Naive thymus-derived CD4-positive, alpha-beta T cell (primary cell): ENCODE measurements at regions not wholly inside any gene's neighbourhood (a gene's known extent, or its start where the extent isn't known, plus 50 kb on each side); places are given as distances from the start of the nearest gene placed in this dataset.

Source experiments
- ATAC-seq: fragments of 150-1000 bp; cut with Tn5 transposase; 2 replicates; pipeline ENCODE4 v1.10.0; 2021; ENCODE audit warnings: mild to moderate bottlenecking, moderate library complexity
- CTCF ChIA-PET: fragments of 350-600 bp; sonication (Branson Sonifier 250); formaldehyde crosslinking; loops from one replicate; lab custom pipeline; 2021; ENCODE audit warnings: antibody characterized with exemption; lab: Charles Lee
- POLR2A ChIA-PET: fragments of 350-600 bp; sonication (Branson Sonifier 250); formaldehyde crosslinking; loops from one replicate; lab custom pipeline; 2021; ENCODE audit warnings: antibody characterized with exemption, inconsistent platforms; lab: Charles Lee
- DNase-seq, 9 donors: peaks; one replicate each; pipeline versions ENCODE4 v3.0.0 to v3.0.0-alpha.2; 2020 to 2022; ENCODE audit warnings: mixed read lengths in 1 of 9
- H3K27ac ChIP-seq: one replicate; pipeline ENCODE4 v1.7.0; 2013; ENCODE audit warnings: mild to moderate bottlenecking, low read depth, low read length, moderate library complexity
- H3K27me3 ChIP-seq, 2 donors: one replicate each; pipeline ENCODE4 v1.7.0; 2013; ENCODE audit warnings: low read length in 2 of 2, mild to moderate bottlenecking in 2 of 2, moderate library complexity in 2 of 2; ENCODE audit not compliant: control insufficient read depth in 2 of 2, insufficient read depth in 2 of 2
- H3K36me3 ChIP-seq, 3 experiments: 1 replicate in 2 of 3; 2 replicates in 1 of 3; pipeline ENCODE4 v1.7.0; 2013; ENCODE audit warnings: low read length in 3 of 3, mild to moderate bottlenecking in 3 of 3, moderate library complexity in 1 of 3; ENCODE audit not compliant: insufficient read depth in 3 of 3, control insufficient read depth in 2 of 3
- H3K4me1 ChIP-seq, 2 donors: one replicate each; pipeline ENCODE4 v1.7.0; 2013; ENCODE audit warnings: low read length in 2 of 2, mild to moderate bottlenecking in 2 of 2, moderate library complexity in 1 of 2; ENCODE audit not compliant: control insufficient read depth in 2 of 2, insufficient read depth in 2 of 2
- H3K4me3 ChIP-seq: 2 replicates; pipeline ENCODE4 v1.7.0; 2013; ENCODE audit warnings: mild to moderate bottlenecking, low read length
- H3K9me3 ChIP-seq, 3 experiments: 1 replicate in 2 of 3; 2 replicates in 1 of 3; pipeline ENCODE4 v1.7.0; 2013; ENCODE audit warnings: low read length in 3 of 3; ENCODE audit not compliant: control insufficient read depth in 2 of 3
- H3K27ac Mint-ChIP-seq, 9 donors: one replicate each; pipeline ENCODE4 v1.8.0; 2020 to 2022; ENCODE audit warnings: mixed read lengths in 9 of 9, mild to moderate bottlenecking in 8 of 9, moderate library complexity in 5 of 9, inconsistent platforms in 2 of 9
- H3K27me3 Mint-ChIP-seq, 5 donors: one replicate each; pipeline ENCODE4 v1.8.0; 2021 to 2022; ENCODE audit warnings: mixed read lengths in 5 of 5, mild to moderate bottlenecking in 1 of 5
- H3K36me3 Mint-ChIP-seq, 5 donors: one replicate each; pipeline ENCODE4 v1.8.0; 2020 to 2022; ENCODE audit warnings: mixed read lengths in 5 of 5, mild to moderate bottlenecking in 3 of 5, inconsistent platforms in 1 of 5
- H3K4me1 Mint-ChIP-seq, 7 donors: one replicate each; pipeline ENCODE4 v1.8.0; 2020 to 2022; ENCODE audit warnings: mixed read lengths in 7 of 7, mild to moderate bottlenecking in 3 of 7, inconsistent platforms in 1 of 7
- H3K4me3 Mint-ChIP-seq, 10 donors: one replicate each; pipeline ENCODE4 v1.8.0; 2020 to 2022; ENCODE audit warnings: mild to moderate bottlenecking in 10 of 10, mixed read lengths in 10 of 10, moderate library complexity in 6 of 10, inconsistent platforms in 2 of 10
- H3K9me3 Mint-ChIP-seq, 11 donors: one replicate each; pipeline ENCODE4 v1.8.0; 2020 to 2022; ENCODE audit warnings: mixed read lengths in 11 of 11, mild to moderate bottlenecking in 4 of 11, inconsistent platforms in 1 of 11, moderate library complexity in 1 of 11
- intact Hi-C, 2 donors: fragments of 100-400 bp; cut with micrococcal nuclease; formaldehyde crosslinking; loops; one replicate each; pipeline ENCODE4 v1.15.1; 2023

DNA sequence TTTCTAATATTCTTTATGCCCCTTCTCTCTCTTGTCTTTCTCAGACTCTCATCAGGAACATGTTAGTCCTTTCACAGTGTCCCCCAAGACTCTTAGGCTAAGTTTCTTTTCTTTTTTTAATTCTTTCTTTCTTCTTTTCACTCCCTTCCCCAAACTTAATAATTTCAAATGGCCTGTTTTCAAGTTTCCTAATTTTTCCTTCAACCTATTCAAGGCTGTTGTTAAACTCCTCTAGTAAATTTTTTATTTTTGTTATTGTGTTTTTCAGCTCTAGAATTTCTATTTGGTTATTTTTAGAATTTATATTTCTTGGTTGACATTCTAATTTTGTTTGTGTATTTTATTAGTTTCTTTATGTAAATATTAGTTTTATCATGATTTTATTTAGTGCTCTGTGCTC lies 236.6 kb upstream of the GYPC start:
- no peak overlapping the region for H3K4me3 Mint-ChIP-seq
- CTCF ChIA-PET, result no interaction called here

DNA sequence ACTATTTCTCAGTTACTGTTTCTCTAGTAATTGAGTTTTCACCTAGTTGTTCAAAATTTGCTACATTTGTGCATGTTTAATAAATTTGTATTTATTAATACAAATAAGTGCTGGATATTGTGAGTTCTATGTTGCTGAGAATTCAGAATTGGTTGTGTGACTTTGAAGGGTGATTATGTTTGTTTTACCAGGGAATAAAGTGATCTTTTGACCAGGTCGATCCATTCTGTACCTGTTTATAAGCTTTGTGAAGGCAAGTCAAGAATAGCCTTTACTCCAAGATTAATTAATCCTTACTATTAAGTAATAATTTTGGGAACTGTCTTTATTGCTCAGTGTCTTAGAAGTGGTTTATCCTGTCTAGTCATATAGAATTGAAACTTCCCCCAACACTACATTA lies 230.0 kb upstream of the GYPC start:
- H3K4me1 Mint-ChIP-seq, result no peaks in the 10 kb centered on the region
- no peak for DNase-seq
- H3K4me1 ChIP-seq, result no peaks in the 10 kb centered on the region
- intact Hi-C loops, result no loop called here
- ATAC-seq, result no peak
- H3K4me3 ChIP-seq, result no peak overlapping the region
- no peaks in the 10 kb centered on the region for H3K36me3 ChIP-seq
- peaks cover 0 to 8% (median 0%) of the 10 kb centered on the region in 5 donors for H3K36me3 Mint-ChIP-seq
- CTCF ChIA-PET, result no interaction called here
- no peak overlapping the region for H3K27ac Mint-ChIP-seq
- H3K9me3 ChIP-seq, result peaks cover 0 to 5% (median 0%) of the 10 kb centered on the region in 3 experiments
- H3K27me3 ChIP-seq, result no peaks in the 10 kb centered on the region
- no peak overlapping the region for H3K4me3 Mint-ChIP-seq
- peaks cover 3 to 27% (median 11%) of the 10 kb centered on the region in 5 donors for H3K27me3 Mint-ChIP-seq
- POLR2A ChIA-PET, result no interaction called here
- H3K27ac ChIP-seq, result no peak overlapping the region
- H3K9me3 Mint-ChIP-seq, result peaks cover 0 to 12% (median 4%) of the 10 kb centered on the region in 11 donors

More for the DNA sequence above, 236.6 kb upstream of the GYPC start:
- Mint-ChIP-seq H3K27ac (no peak overlapping the region), H3K27me3 (peaks cover 6 to 9% (median 9%) of the 10 kb centered on the region in 5 donors), H3K4me1 (peaks cover 0 to 2% (median 0%) of the 10 kb centered on the region in 7 donors), H3K36me3 (peaks cover 0 to 14% (median 0%) of the 10 kb centered on the region in 5 donors), H3K9me3 (peaks cover 0 to 49% (median 18%) of the 10 kb centered on the region in 11 donors)
- Histone ChIP-seq H3K27me3 (no peaks in the 10 kb centered on the region), H3K4me3 (no peak overlapping the region), H3K36me3 (no peaks in the 10 kb centered on the region), H3K27ac (no peak overlapping the region), H3K4me1 (no peaks in the 10 kb centered on the region), H3K9me3 (peaks cover 0 to 12% (median 2%) of the 10 kb centered on the region in 3 experiments)
- DNase-seq (no peak), ATAC-seq (no peak)
- POLR2A ChIA-PET, result interaction anchor here (0.7 kb wide), 1 partner anchor 8 kb away, joined by 4 read pairs; no protein-coding TSS in a partner anchor
- intact Hi-C loops, result no loop called here

DNA sequence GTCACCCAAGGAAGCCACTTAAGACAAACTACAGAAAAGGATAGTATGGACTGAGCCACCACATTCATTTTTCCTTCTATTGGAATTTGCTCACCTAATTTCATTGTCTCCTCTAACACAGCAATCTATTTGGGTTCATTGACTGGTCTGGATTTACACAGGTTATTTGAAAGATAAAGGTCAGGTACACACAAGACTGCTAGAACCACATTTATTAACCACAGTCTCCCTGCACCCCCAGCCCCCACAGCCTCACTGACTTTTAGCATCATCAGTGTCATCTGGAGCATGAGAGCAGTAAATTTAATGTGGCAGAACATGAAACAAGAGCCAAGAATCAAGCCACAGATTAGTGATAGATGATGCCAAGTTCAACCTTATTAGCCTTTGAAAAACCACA lies 226.9 kb upstream of the GYPC start:
- ChIA-PET POLR2A (no interaction called here), CTCF (no interaction called here)
- H3K36me3 ChIP-seq, result no peaks in the 10 kb centered on the region
- no peak overlapping the region for H3K4me3 ChIP-seq
- Mint-ChIP-seq H3K27me3 (peaks cover 3 to 35% (median 5%) of the 10 kb centered on the region in 5 donors), H3K36me3 (no peaks in the 10 kb centered on the region), H3K4me3 (no peak overlapping the region), H3K27ac (no peak overlapping the region), H3K4me1 (no peaks in the 10 kb centered on the region), H3K9me3 (peaks cover 0 to 2% (median 0%) of the 10 kb centered on the region in 11 donors)
- H3K27me3 ChIP-seq, result no peaks in the 10 kb centered on the region
- no peak for DNase-seq
- no peaks in the 10 kb centered on the region for H3K4me1 ChIP-seq
- H3K9me3 ChIP-seq, result peaks cover 0 to 2% (median 0%) of the 10 kb centered on the region in 3 experiments
- ATAC-seq, result no peak
- intact Hi-C loops, result no loop called here
- no peak overlapping the region for H3K27ac ChIP-seq

DNA sequence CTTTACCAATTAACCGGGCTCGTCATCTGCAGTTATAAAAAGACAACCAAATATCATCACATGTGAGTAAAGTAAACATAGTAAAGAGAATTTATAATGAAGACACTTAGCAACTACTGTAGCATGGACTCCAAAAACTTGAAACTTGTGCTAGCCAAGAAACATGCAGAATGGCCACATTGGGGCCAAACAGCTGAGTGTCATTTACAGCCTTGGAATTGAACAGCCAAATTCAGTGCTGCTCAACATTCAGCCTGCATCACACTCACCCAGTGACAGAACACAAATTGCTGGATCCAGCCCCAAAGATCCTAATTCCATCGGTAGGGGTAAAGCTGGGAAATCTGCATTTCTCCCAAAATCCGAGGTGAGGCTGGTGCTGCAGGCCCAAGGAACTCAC lies 224.8 kb upstream of the GYPC start:
- Mint-ChIP-seq H3K36me3 (no peaks in the 10 kb centered on the region), H3K4me3 (no peak overlapping the region), H3K4me1 (no peaks in the 10 kb centered on the region), H3K27me3 (peaks cover 0 to 36% (median 3%) of the 10 kb centered on the region in 5 donors), H3K27ac (no peak overlapping the region), H3K9me3 (peaks cover 0 to 2% (median 0%) of the 10 kb centered on the region in 11 donors)
- no peaks in the 10 kb centered on the region for H3K4me1 ChIP-seq
- DNase-seq (no peak), ATAC-seq (no peak)
- no peak overlapping the region for H3K27ac ChIP-seq
- CTCF ChIA-PET, result no interaction called here
- no peaks in the 10 kb centered on the region for H3K9me3 ChIP-seq
- intact Hi-C loops, result no loop called here
- POLR2A ChIA-PET, result no interaction called here
- H3K4me3 ChIP-seq, result no peak overlapping the region
- H3K27me3 ChIP-seq, result no peaks in the 10 kb centered on the region
- H3K36me3 ChIP-seq, result no peaks in the 10 kb centered on the region

DNA sequence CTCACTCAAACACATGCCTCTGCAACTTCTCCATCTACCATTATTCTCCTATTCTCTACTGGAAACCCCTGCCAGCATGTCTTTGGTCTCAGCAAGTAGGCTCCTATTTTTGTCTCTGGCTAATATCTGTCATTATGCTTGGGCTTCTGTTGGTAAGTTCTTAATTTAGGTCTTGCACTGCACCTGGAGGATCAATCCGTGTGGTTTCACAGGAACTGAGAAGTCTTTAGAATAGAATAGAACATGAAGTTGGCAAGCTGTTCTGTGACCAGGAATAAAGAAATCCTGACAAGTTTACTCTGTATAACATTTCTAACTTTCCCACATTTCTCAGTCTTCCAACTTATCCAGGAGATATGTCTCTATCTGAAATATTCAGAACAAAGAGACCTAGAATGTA lies 219.5 kb upstream of the GYPC start:
- CTCF ChIA-PET, result interaction anchor here (0.6 kb wide), 1 partner anchor 360 kb away, joined by 3 read pairs; no protein-coding TSS in a partner anchor
- POLR2A ChIA-PET, result no interaction called here
- Mint-ChIP-seq H3K27ac (no peak overlapping the region), H3K9me3 (peaks cover 0 to 2% (median 0%) of the 10 kb centered on the region in 11 donors), H3K4me3 (no peak overlapping the region), H3K27me3 (peaks cover 0 to 23% (median 5%) of the 10 kb centered on the region in 5 donors), H3K36me3 (no peaks in the 10 kb centered on the region), H3K4me1 (no peaks in the 10 kb centered on the region)
- Histone ChIP-seq H3K9me3 (no peaks in the 10 kb centered on the region), H3K27ac (no peak overlapping the region), H3K36me3 (no peaks in the 10 kb centered on the region), H3K4me3 (no peak overlapping the region), H3K4me1 (no peaks in the 10 kb centered on the region), H3K27me3 (no peaks in the 10 kb centered on the region)
- intact Hi-C loops, result no loop called here
- ATAC-seq, result no peak
- no peak for DNase-seq

DNA sequence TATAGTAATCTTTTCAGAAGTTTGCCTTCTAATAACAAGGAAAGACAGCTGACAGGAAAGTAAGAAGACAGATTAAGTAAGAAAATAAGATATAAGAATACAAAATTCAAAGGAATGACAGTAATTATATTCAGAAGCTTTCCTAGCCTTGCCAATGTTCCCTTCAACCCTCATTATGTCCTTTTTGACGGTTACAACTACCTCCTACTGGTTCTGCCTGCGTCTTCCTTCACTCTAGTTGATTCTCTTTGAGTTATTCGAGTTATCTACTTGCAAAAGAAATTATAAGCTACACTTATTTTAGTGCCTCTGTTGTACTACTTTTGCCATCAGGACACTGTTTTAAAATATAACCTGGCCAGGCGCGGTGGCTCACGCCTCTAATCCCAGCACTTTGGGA lies 218.9 kb upstream of the GYPC start:
- H3K27ac ChIP-seq, result no peak overlapping the region
- CTCF ChIA-PET, result no interaction called here
- H3K4me3 Mint-ChIP-seq, result no peak overlapping the region

DNA sequence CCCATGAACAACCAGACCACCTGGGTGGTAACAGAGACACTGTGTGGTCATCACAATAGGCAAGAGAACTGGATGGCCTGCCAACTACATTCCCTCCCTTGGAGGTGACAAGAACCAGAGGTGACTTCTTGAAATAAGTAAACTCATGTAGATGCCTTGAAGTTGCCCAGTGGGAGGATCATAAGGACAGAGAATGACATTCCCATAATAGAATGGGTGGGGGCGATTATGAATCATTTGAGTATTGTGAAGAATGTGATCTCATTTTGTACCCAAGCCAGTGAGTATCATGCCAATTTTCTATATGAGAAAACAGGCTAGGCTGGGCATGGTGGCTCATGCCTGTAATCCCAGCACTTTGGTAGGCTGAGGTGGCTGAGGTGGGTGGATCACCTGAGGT lies 211.4 kb upstream of the GYPC start:
- no peaks in the 10 kb centered on the region for H3K4me1 ChIP-seq
- H3K9me3 Mint-ChIP-seq, result peaks cover 0 to 1% (median 0%) of the 10 kb centered on the region in 11 donors
- H3K4me1 Mint-ChIP-seq, result peaks cover 0 to 4% (median 0%) of the 10 kb centered on the region in 7 donors
- H3K27ac ChIP-seq, result no peak overlapping the region
- peaks cover 0 to 8% (median 5%) of the 10 kb centered on the region in 5 donors for H3K27me3 Mint-ChIP-seq
- no peaks in the 10 kb centered on the region for H3K36me3 ChIP-seq
- no peaks in the 10 kb centered on the region for H3K9me3 ChIP-seq
- POLR2A ChIA-PET, result no interaction called here
- ATAC-seq (no peak), DNase-seq (no peak)
- H3K4me3 Mint-ChIP-seq, result no peak overlapping the region
- no peak overlapping the region for H3K4me3 ChIP-seq
- H3K27ac Mint-ChIP-seq, result no peak overlapping the region
- intact Hi-C loops, result no loop called here
- H3K36me3 Mint-ChIP-seq, result no peaks in the 10 kb centered on the region
- H3K27me3 ChIP-seq, result no peaks in the 10 kb centered on the region
- CTCF ChIA-PET, result no interaction called here

More for the DNA sequence above, 218.9 kb upstream of the GYPC start:
- H3K4me1 ChIP-seq, result no peaks in the 10 kb centered on the region
- intact Hi-C loops, result no loop called here
- no peak overlapping the region for H3K4me3 ChIP-seq
- H3K9me3 ChIP-seq, result no peaks in the 10 kb centered on the region
- Mint-ChIP-seq H3K9me3 (peaks cover 0 to 2% (median 0%) of the 10 kb centered on the region in 11 donors), H3K27me3 (peaks cover 0 to 21% (median 5%) of the 10 kb centered on the region in 5 donors), H3K4me1 (no peaks in the 10 kb centered on the region), H3K36me3 (no peaks in the 10 kb centered on the region), H3K27ac (no peak overlapping the region)
- no peaks in the 10 kb centered on the region for H3K27me3 ChIP-seq
- no peak for ATAC-seq
- no peak for DNase-seq
- POLR2A ChIA-PET, result no interaction called here
- no peaks in the 10 kb centered on the region for H3K36me3 ChIP-seq
